Fibroblast of the aortic adventitia (primary cell): ENCODE measurements at regions not wholly inside any gene's neighbourhood (a gene's known extent, or its start where the extent isn't known, plus 50 kb on each side); places are given as distances from the start of the nearest gene placed in this dataset.

Experiments used
- DNase-seq: peaks from one replicate; pipeline ENCODE4 v3.0.0-alpha.2; 2010; ENCODE audit warnings: low read depth
- H3K4me3 ChIP-seq: 2 replicates; pipeline ENCODE4 v1.5.1; 2011; ENCODE audit warnings: low read depth, mild to moderate bottlenecking, control low read depth, low read length, moderate library complexity
- TF ChIP-seq, protein P1 (sequence below): IDR thresholded peaks from 2 replicates; pipeline ENCODE4 v1.5.1; 2011; ENCODE audit warnings: mild to moderate bottlenecking, low read length, control low read depth, inconsistent platforms; ENCODE audit not compliant: insufficient read depth

DNA sequence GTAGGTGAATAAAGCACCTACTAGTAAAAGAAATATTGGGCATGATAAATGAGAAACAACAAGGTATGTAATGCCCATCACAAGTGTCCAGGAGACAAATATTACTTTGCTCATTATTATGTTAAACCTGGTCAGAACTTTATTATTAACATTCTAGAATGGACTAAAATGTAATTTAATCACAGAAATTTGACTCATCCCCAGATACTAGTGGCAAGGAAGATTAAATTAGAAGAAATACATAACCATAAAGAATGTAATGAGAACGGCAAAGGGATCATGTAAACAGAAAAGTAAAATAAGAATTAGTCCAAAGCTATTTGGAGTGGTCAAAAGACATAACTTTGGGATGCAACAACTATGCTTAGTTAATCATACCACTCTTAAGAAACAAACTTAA is 71.2 kb upstream of the STAC start:
- DNase-seq = no peak
- TF ChIP-seq, protein P1, sequence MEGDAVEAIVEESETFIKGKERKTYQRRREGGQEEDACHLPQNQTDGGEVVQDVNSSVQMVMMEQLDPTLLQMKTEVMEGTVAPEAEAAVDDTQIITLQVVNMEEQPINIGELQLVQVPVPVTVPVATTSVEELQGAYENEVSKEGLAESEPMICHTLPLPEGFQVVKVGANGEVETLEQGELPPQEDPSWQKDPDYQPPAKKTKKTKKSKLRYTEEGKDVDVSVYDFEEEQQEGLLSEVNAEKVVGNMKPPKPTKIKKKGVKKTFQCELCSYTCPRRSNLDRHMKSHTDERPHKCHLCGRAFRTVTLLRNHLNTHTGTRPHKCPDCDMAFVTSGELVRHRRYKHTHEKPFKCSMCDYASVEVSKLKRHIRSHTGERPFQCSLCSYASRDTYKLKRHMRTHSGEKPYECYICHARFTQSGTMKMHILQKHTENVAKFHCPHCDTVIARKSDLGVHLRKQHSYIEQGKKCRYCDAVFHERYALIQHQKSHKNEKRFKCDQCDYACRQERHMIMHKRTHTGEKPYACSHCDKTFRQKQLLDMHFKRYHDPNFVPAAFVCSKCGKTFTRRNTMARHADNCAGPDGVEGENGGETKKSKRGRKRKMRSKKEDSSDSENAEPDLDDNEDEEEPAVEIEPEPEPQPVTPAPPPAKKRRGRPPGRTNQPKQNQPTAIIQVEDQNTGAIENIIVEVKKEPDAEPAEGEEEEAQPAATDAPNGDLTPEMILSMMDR = no peak
- no peak overlapping the region for H3K4me3 ChIP-seq

DNA sequence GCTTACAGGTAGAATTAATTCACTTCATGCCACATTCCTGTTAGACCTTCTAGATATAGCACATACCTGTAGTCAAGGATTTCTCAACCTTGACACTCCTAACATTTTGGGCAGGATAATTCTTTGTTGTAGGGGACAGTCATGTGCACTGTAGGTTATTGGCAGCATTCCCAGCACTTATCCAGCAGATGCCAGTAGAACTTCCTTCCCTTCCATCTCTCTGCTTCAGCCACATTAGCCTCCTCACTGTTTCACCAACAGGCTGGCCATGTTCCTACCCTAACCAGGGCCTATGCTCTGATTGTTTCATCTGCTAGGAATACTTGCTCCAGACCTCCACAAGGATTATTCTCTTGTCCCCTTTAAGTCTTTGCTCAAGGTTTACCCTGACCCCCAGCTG is 68.0 kb upstream of the STAC start:
- DNase-seq = no peak
- TF ChIP-seq, protein P1 = no peak
- H3K4me3 ChIP-seq = no peak overlapping the region

DNA sequence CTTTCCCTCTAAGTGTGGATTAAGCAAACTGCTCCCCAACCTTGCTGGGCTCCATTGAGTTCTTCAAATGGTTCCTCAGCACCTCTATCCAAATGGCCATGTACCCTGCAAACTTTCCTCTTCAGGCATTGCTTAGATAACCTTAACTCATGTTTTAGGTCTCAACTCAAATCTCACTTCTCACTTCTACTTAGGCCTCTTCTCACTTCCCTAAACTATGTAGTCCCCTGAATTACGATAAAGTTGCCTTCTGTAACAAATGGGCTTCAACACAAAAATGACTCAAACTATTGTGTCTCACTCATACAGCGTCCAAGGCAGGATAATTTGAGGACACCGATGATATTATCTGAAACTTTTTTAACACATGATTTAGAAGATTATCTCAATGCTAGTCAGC is 62.4 kb upstream of the STAC start:
- no peak for DNase-seq
- TF ChIP-seq, protein P1 = no peak
- H3K4me3 ChIP-seq = no peak overlapping the region

DNA sequence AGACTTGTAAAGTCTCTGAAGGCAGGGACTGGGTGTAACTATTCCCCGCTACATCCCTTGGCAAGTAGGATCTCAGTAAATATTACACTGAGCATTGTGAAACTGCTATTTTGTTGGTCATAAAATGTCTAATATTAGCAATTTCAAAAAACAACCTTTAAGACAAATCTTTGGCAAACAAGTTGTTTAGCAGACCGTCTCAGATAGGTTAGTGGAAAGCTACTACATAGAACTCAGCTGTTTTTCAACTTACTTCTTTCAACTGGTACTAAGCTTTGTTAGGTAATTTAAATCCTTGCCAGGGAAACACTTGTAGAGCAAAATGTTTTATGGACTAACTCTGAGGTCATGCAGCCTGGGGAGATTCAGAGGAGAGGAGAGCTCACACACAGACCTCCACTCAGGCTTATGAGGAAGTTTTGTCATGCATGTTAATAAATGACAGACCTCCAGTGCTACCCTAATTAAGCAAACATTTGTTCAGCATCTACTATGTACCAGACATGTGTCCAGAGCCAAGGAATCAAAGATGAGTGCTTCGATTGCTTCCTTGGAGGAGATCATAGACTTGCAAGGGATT is 61.6 kb upstream of the STAC start:
- no peak for DNase-seq
- TF ChIP-seq, protein P1 = no peak
- H3K4me3 ChIP-seq = no peak overlapping the region

DNA sequence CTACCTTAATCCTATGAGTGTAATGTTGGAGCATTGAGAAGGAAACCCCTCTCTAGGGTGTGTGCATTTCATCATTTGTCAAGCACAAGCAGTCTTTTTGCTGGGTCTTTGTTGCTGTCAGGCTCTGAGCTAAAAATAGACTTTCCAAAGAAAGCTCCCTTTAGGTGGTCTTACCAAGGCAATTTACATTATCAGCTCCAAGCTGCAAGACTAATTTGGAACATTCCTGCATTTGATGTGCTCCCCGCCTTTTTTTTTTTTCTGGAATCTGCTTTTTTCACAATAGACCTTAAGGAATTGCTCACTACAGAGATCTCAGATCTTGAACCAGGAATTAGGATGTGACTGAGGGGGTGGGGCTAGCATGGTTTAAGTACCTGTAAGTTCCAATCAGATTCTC is 60.6 kb upstream of the STAC start:
- TF ChIP-seq, protein P1 = no peak
- no peak overlapping the region for H3K4me3 ChIP-seq
- DNase-seq = no peak
